HL-60 (cell line): ENCODE measurements at regions not wholly inside any gene's neighbourhood (a gene's known extent, or its start where the extent isn't known, plus 50 kb on each side); places are given as distances from the start of the nearest gene placed in this dataset.

ENCODE experiments used
- CTCF ChIP-seq: IDR thresholded peaks from one replicate; pipeline ENCODE4 v1.5.1; 2011; ENCODE audit warnings: low read length, control low read depth, inconsistent platforms; ENCODE audit not compliant: insufficient read depth
- POLR2AphosphoS5 ChIP-seq: IDR thresholded peaks from 2 replicates; pipeline ENCODE4 v1.6.1; 2012; ENCODE audit warnings: low read depth
- REST ChIP-seq: IDR thresholded peaks from 2 replicates; pipeline ENCODE4 v1.6.1; 2012; ENCODE audit warnings: low read depth; ENCODE audit not compliant: insufficient replicate concordance

GRCh38 chr10:35885076-35885475, 243.0 kb upstream of the FZD8 start:
- TF ChIP-seq CTCF = no peak
- no peak for TF ChIP-seq POLR2AphosphoS5
- no peak for TF ChIP-seq REST
